VCaP (cell line): ENCODE measurements at regions not wholly inside any gene's neighbourhood (a gene's known extent, or its start where the extent isn't known, plus 50 kb on each side); places are given as distances from the start of the nearest gene placed in this dataset.

Experiments used
- H3K27ac ChIP-seq: fragments of 450-650 bp; 2 replicates; pipeline ENCODE4 v1.5.1; 2017
- TF ChIP-seq, protein P1 (sequence below): fragments of 450-650 bp; conservative IDR thresholded peaks from 2 replicates; pipeline ENCODE4 v1.5.1; 2017; ENCODE audit warnings: mild to moderate bottlenecking, moderate library complexity

DNA sequence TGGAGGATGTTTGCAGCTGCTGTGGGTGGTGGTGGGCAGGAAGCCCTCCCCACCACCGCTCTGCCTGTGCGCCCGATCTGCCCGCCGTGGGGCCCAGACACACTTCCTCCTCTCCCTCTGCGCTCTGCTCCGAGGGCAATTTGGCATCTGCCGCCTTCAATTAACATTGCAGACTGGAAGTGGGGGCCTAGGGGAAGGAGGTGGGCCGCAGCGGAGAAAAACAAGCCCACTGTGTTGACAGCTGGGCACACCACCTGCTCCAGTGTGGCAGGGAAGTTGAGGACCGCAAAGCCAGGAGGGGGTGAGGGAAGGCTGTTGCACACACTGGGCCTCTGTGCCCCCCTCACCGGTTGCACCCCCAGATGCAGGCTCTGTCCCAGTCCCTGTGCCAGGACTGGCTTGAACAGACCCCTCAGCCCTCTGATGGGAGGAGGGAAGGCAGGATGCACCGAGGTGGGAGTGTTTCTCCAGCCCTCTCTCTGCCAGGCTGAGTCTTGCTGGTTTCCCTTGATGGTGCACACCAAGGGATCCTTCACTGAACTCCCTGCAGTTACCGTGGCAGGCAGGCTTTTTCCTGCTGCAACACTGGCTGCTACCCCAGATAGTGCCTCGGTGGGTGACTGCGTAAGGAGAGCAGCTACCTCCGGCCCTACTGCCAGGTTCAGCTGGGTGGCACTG, 72.8 kb upstream of the MED9 start:
- no peak overlapping the region for H3K27ac ChIP-seq
- TF ChIP-seq, protein P1, sequence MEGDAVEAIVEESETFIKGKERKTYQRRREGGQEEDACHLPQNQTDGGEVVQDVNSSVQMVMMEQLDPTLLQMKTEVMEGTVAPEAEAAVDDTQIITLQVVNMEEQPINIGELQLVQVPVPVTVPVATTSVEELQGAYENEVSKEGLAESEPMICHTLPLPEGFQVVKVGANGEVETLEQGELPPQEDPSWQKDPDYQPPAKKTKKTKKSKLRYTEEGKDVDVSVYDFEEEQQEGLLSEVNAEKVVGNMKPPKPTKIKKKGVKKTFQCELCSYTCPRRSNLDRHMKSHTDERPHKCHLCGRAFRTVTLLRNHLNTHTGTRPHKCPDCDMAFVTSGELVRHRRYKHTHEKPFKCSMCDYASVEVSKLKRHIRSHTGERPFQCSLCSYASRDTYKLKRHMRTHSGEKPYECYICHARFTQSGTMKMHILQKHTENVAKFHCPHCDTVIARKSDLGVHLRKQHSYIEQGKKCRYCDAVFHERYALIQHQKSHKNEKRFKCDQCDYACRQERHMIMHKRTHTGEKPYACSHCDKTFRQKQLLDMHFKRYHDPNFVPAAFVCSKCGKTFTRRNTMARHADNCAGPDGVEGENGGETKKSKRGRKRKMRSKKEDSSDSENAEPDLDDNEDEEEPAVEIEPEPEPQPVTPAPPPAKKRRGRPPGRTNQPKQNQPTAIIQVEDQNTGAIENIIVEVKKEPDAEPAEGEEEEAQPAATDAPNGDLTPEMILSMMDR, result no peak

DNA sequence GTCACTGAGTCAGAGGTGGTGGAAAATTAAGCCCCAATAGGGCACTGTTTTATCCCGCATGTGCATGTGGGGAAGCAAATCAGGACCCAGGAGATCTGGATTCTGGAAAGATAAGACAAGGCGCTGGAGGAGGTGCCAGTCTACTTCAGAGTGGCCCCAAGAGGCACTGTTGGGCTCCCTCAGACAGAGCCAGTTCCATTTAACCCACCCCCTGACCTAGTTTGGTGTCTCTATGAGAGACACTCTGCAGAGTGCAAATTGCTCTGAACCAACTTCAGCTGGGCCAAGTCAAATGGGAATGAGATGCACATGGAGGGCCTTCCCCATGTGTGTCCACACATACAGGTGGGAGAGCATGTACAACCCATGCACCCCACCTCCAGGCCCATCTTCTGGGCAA, 71.1 kb upstream of the MED9 start:
- TF ChIP-seq, protein P1, result no peak
- H3K27ac ChIP-seq, result no peak overlapping the region

DNA sequence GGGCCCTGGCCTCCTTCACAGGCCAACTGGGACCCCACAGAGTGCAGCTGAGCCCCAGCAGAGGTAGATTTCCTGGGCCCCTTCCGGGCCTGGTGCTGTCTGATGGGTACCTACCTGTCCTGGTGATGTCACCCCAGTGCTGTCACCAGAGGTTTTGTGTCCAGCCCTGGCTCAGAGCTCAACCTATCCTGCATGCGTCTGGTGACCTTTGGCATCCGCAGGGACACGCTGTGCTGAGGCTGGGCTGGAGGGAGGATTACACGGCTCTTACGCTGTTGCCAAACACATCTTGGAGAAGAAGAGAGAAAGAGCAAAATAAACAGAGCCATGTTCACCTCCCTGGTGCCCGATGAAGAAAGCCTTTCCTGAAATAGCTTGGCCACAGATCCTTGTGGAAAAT, 70.6 kb upstream of the MED9 start:
- 0 out of 2 replicates have a peak overlapping the region, but pooled peaks have one; percentile 5 for H3K27ac ChIP-seq
- TF ChIP-seq, protein P1, result no peak

DNA sequence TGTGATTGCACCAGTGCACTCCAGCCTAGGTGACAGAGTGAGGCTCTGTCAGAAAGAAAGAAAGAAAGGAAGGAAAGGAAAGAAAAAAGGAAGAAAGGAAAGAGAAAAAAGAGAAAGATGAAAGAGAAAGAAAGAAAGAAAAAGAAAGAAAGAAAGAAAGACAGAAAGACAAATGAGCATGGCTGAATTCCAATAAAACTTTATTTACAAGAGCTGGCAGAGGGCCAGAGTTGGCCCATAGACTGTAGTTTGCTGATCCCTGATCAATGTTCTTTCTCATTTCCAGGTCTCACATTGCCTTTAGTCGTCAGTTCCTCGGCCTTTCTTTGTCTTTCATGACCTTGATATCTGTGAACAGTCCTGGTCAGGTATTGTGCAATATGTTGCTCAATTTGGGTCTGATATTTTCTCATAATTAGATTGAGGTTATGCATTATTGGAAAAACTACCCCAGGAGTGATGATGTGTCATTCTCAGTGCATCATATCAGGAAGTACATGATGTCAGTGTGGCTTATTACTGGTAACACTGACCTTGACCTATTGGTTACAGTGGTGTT, 68.5 kb upstream of the MED9 start:
- H3K27ac ChIP-seq, result no peak overlapping the region
- TF ChIP-seq, protein P1, result no peak

DNA sequence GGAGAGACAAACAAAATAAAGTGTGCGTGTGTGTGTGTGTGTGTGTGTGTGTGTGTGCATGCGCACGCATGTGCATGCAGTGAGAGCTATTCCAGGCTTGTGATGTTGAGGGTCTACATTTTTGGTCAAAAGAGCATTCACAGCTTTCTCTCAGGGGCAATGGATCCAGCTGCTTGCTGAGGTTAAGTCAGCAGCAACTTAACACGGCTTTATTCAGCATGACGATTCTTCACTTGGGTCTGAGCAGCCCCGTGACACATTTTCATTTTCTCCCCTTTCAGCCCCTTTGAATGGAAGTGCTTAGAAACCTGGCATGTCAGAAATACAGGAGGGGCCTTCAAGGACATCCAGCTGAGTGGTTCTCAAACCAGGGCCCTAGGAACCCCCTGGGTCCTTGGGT, 66.4 kb upstream of the MED9 start:
- H3K27ac ChIP-seq, result no peak overlapping the region
- TF ChIP-seq, protein P1, result no peak

DNA sequence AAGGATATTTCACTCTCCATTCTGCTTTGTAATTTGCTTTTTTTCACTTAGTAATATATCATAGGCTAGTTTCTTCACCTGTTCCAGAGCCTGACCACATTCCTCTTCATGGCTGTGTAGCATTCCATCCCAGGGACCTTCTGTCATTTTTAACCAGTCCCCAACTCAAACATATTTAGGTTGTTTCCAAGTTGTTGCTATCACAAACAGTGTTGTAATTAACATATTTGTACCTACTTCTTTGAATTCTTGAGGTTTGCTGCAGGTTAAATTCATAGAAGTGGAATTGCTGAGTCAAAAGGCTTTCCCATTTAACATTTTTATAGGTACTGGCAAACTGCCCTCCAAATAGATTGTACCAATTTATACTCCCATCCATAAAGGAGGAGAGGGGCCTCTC, 65.1 kb upstream of the MED9 start:
- TF ChIP-seq, protein P1, result no peak

DNA sequence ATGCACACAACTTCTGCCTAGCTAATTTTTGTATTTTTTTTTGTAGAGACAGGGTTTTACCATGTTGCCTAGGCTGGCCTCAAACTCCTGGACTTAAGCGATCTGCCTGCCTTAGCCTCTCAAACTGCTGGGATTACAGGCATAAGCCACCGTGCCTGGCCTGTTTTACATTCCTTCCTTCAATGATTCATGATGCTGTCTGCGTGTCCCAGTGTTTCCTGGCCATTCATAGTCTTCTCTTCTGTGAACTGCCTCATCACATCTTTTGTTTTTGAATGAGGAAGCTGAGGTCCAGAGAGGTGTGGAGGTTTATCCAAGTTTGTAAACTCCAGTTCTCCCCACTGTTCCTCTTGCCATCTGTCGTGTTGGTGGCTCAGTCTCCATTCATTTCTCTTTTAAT, 64.5 kb upstream of the MED9 start:
- TF ChIP-seq, protein P1, result no peak
- H3K27ac ChIP-seq, result no peak overlapping the region

More for the DNA sequence above, 65.1 kb upstream of the MED9 start:
- H3K27ac ChIP-seq, result no peak overlapping the region
